H1 (cell line): ENCODE measurements at regions not wholly inside any gene's neighbourhood (a gene's known extent, or its start where the extent isn't known, plus 50 kb on each side); places are given as distances from the start of the nearest gene placed in this dataset.

Experiments
- CTCF ChIA-PET: fragments of 300-600 bp; sonication (Branson Sonifier 250); formaldehyde crosslinking; loops from one replicate; lab custom pipeline; 2021; ENCODE audit not compliant: partially characterized antibody; lab: Charles Lee
- POLR2A ChIA-PET: fragments of 300-600 bp; sonication (Branson Sonifier 250); formaldehyde crosslinking; loops from one replicate; lab custom pipeline; 2021; ENCODE audit warnings: inconsistent platforms; ENCODE audit not compliant: partially characterized antibody; lab: Charles Lee
- DNase-seq, 2 experiments: peaks; one replicate each; pipeline versions ENCODE4 v3.0.0 to v3.0.0-alpha.2; 2010 to 2022; ENCODE audit warnings: low spot score in 2 of 2, low read depth in 1 of 2, mixed read lengths in 1 of 2
- FAIRE-seq: peaks from 2 replicates; lab custom pipeline; 2011; peaks lifted over from hg19 to GRCh38; lab: Jason Lieb, UNC
- H2AFZ ChIP-seq: 2 replicates; pipeline ENCODE4 v1.8.1; 2012; ENCODE audit warnings: low read length, inconsistent platforms
- H2AK5ac ChIP-seq: 2 replicates; pipeline ENCODE4 v1.6.1; 2013; ENCODE audit warnings: low read depth, low read length
- H2BK120ac ChIP-seq: replicated peaks from 2 replicates; pipeline ENCODE3; 2013; ENCODE audit warnings: low read depth, low read length, inconsistent platforms
- H2BK12ac ChIP-seq: 2 replicates; pipeline ENCODE4 v1.6.1; 2013; ENCODE audit warnings: low read depth, low read length
- H2BK15ac ChIP-seq: 2 replicates; pipeline ENCODE4 v1.6.1; 2013; ENCODE audit warnings: low read length
- H2BK20ac ChIP-seq: 2 replicates; pipeline ENCODE4 v1.6.1; 2013; ENCODE audit warnings: low read length
- H2BK5ac ChIP-seq: 2 replicates; pipeline ENCODE4 v1.6.1; 2013; ENCODE audit warnings: low read depth, low read length
- H3K14ac ChIP-seq: 2 replicates; pipeline ENCODE4 v1.6.1; 2013; ENCODE audit warnings: inconsistent platforms; ENCODE audit not compliant: insufficient read length
- H3K18ac ChIP-seq: 2 replicates; pipeline ENCODE4 v1.6.1; 2013; ENCODE audit warnings: low read length; ENCODE audit errors: extremely low read depth
- H3K23ac ChIP-seq: 2 replicates; pipeline ENCODE4 v1.6.1; 2013; ENCODE audit warnings: inconsistent platforms; ENCODE audit not compliant: insufficient read length
- H3K23me2 ChIP-seq: 2 replicates; pipeline ENCODE4 v1.6.1; 2013; ENCODE audit warnings: low read depth, low read length
- H3K27ac ChIP-seq: 2 replicates; pipeline ENCODE4 v1.6.1; 2011; ENCODE audit warnings: low read depth, low read length, inconsistent platforms
- H3K27me3 ChIP-seq, 4 experiments: replicated peaks in 1 of 4; 1 replicate in 1 of 4; 2 replicates in 3 of 4; pipeline versions ENCODE4 v1.6.1 to v1.8.1; 2011 to 2013; ENCODE audit warnings: low read length in 3 of 4, mild to moderate bottlenecking in 3 of 4, inconsistent platforms in 2 of 4, mixed read lengths in 2 of 4, moderate library complexity in 1 of 4; ENCODE audit not compliant: control insufficient read depth in 3 of 4, insufficient read depth in 3 of 4; ENCODE audit errors: extremely low read depth in 1 of 4
- H3K36me3 ChIP-seq, 4 experiments: 2 replicates each; pipeline versions ENCODE4 v1.6.1 to v1.8.1; 2011 to 2013; ENCODE audit warnings: mild to moderate bottlenecking in 4 of 4, low read length in 3 of 4, moderate library complexity in 2 of 4, control low read depth in 1 of 4, inconsistent platforms in 1 of 4; ENCODE audit not compliant: insufficient read depth in 4 of 4, control insufficient read depth in 2 of 4
- H3K4ac ChIP-seq: replicated peaks from 2 replicates; pipeline ENCODE3; 2013; ENCODE audit warnings: low read length, low read depth, mixed read lengths, inconsistent platforms; ENCODE audit not compliant: insufficient read length
- H3K4me1 ChIP-seq, 4 experiments: replicated peaks in 1 of 4; 1 replicate in 1 of 4; 2 replicates in 3 of 4; pipeline versions ENCODE4 v1.6.1 to v1.8.1; 2011 to 2013; ENCODE audit warnings: low read length in 3 of 4, inconsistent platforms in 2 of 4, mixed read lengths in 1 of 4; ENCODE audit not compliant: insufficient read depth in 4 of 4, control insufficient read depth in 3 of 4
- H3K4me2 ChIP-seq, 2 experiments: 2 replicates each; pipeline versions ENCODE4 v1.6.1 to v1.8.1; 2011 to 2013; ENCODE audit warnings: low read depth in 2 of 2, low read length in 2 of 2, control low read depth in 1 of 2, inconsistent platforms in 1 of 2, mild to moderate bottlenecking in 1 of 2; ENCODE audit not compliant: insufficient read depth in 1 of 2
- H3K4me3 ChIP-seq, 4 experiments: fragments of 200-600, 300-600 bp in 1 of 4; sonication (generic), shearing (Covaris generic), sonication (Bioruptor Twin) in 1 of 4; 2 replicates each; pipeline versions ENCODE4 v1.5.1 to v1.8.1; 2011 to 2016; ENCODE audit warnings: low read length in 4 of 4, low read depth in 3 of 4, control low read depth in 2 of 4, inconsistent platforms in 2 of 4, mild to moderate bottlenecking in 2 of 4, mixed read lengths in 1 of 4, moderate library complexity in 1 of 4; ENCODE audit not compliant: insufficient read depth in 2 of 4; ENCODE audit errors: extremely low read depth in 1 of 4
- H3K56ac ChIP-seq: replicated peaks from 2 replicates; pipeline ENCODE3; 2013; ENCODE audit warnings: low read depth, mild to moderate bottlenecking, mixed read lengths, low read length, inconsistent platforms; ENCODE audit not compliant: insufficient read length
- H3K79me1 ChIP-seq: 2 replicates; pipeline ENCODE4 v1.6.1; 2013; ENCODE audit warnings: low read depth, low read length, control low read depth
- H3K79me2 ChIP-seq, 2 experiments: 2 replicates each; pipeline versions ENCODE4 v1.6.1 to v1.8.1; 2012 to 2013; ENCODE audit warnings: low read length in 2 of 2, mild to moderate bottlenecking in 2 of 2, inconsistent platforms in 1 of 2; ENCODE audit not compliant: insufficient read depth in 2 of 2, control insufficient read depth in 1 of 2
- H3K9ac ChIP-seq, 4 experiments: replicated peaks in 1 of 4; 1 replicate in 1 of 4; 2 replicates in 3 of 4; pipeline versions ENCODE4 v1.6.1 to v1.8.1; 2011 to 2013; ENCODE audit warnings: low read depth in 3 of 4, low read length in 3 of 4, control low read depth in 2 of 4, mild to moderate bottlenecking in 2 of 4, moderate library complexity in 2 of 4, inconsistent platforms in 1 of 4; ENCODE audit errors: extremely low read depth in 1 of 4
- H3K9me3 ChIP-seq, 2 experiments: 2 replicates each; pipeline versions ENCODE4 v1.6.1 to v1.8.1; 2012 to 2013; ENCODE audit warnings: mild to moderate bottlenecking in 2 of 2, moderate library complexity in 2 of 2, control low read depth in 1 of 2, inconsistent platforms in 1 of 2, low read depth in 1 of 2, low read length in 1 of 2, mixed read lengths in 1 of 2; ENCODE audit not compliant: insufficient read depth in 2 of 2
- H4K20me1 ChIP-seq, 2 experiments: replicated peaks in 1 of 2; 2 replicates each; pipeline versions ENCODE3 to v1.8.1; 2011 to 2013; ENCODE audit warnings: inconsistent platforms in 2 of 2, low read length in 2 of 2, mild to moderate bottlenecking in 1 of 2; ENCODE audit not compliant: insufficient read depth in 2 of 2, control insufficient read depth in 1 of 2
- H4K5ac ChIP-seq: 2 replicates; pipeline ENCODE4 v1.6.1; 2013; ENCODE audit warnings: low read length, low read depth, mixed read lengths, inconsistent platforms; ENCODE audit not compliant: insufficient read length
- H4K8ac ChIP-seq: 2 replicates; pipeline ENCODE4 v1.8.0; 2013; ENCODE audit warnings: mild to moderate bottlenecking, moderate library complexity, low read length, inconsistent platforms; ENCODE audit not compliant: insufficient read depth; ENCODE audit errors: extremely low read depth
- H4K91ac ChIP-seq: replicated peaks from 2 replicates; pipeline ENCODE3; 2013; ENCODE audit warnings: low read length, mixed read lengths, inconsistent platforms; ENCODE audit not compliant: insufficient read length
- ATF2 ChIP-seq: IDR thresholded peaks from 2 replicates; pipeline ENCODE4 v1.6.1; 2012; ENCODE audit warnings: low read length, inconsistent platforms
- BRCA1 ChIP-seq: IDR thresholded peaks from 2 replicates; pipeline ENCODE4 v1.6.1; 2012; ENCODE audit warnings: low read depth, low read length, improper control_type of control experiment
- CBX8 ChIP-seq: fragments of 300-800, 300-1000 bp; sonication (generic); IDR thresholded peaks from 2 replicates; pipeline ENCODE4 v1.7.1; 2016; ENCODE audit warnings: low read depth, low read length, borderline replicate concordance
- CEBPB ChIP-seq: IDR thresholded peaks from 2 replicates; pipeline ENCODE4 v1.6.1; 2012; ENCODE audit warnings: low read depth, low read length
- NRF1 ChIP-seq: IDR thresholded peaks from 2 replicates; pipeline ENCODE4 v1.6.1; 2011; ENCODE audit warnings: mild to moderate bottlenecking, low read depth, low read length, improper control_type of control experiment
- RBBP5 ChIP-seq: IDR thresholded peaks from 2 replicates; pipeline ENCODE4 v1.7.1; 2012; ENCODE audit warnings: low read depth, mild to moderate bottlenecking, inconsistent platforms, low read length, moderate library complexity, borderline replicate concordance
- TAF1 ChIP-seq: IDR thresholded peaks from 2 replicates; pipeline ENCODE4 v1.6.1; 2011; ENCODE audit warnings: mild to moderate bottlenecking, low read depth, low read length
- YY1 ChIP-seq: IDR thresholded peaks from 2 replicates; pipeline ENCODE4 v1.6.1; 2011; ENCODE audit warnings: low read depth, mild to moderate bottlenecking, low read length

DNA sequence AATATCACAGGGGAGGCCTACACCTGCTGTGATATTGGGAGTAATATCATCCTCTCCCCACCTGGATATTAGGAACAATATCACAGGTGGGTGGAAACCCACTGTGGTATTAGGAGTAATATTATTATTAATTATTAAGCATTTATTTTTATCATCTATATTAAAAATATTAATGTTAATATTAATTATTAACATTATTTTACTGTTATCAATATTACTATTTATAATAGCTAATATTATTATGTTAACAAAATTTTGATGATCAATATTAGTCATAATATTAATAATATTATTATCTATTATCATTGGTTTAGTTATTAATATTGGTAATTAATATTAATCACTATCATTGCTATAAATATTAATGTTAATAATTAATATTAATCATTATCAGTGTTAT lies 161.1 kb upstream of the API5 start:
- no peak overlapping the region for H3K23ac ChIP-seq
- no peaks in the 10 kb centered on the region for H3K79me1 ChIP-seq
- no peak overlapping the region for H2AFZ ChIP-seq
- ChIA-PET CTCF (no interaction called here), POLR2A (no interaction called here)
- H2BK15ac ChIP-seq = no peak overlapping the region
- H3K4ac ChIP-seq = no peak overlapping the region
- FAIRE-seq (no peak), DNase-seq (no peak)
- no peak overlapping the region for H3K9ac ChIP-seq
- no peak overlapping the region for H3K4me3 ChIP-seq
- H3K27ac ChIP-seq = no peak overlapping the region
- no peaks in the 10 kb centered on the region for H3K36me3 ChIP-seq
- H3K9me3 ChIP-seq = peaks cover 0 to 8% of the 10 kb centered on the region in 2 experiments; a peak in 2 of 4 replicates
- H3K79me2 ChIP-seq = no peaks in the 10 kb centered on the region
- H4K20me1 ChIP-seq = no peaks in the 10 kb centered on the region
- H3K18ac ChIP-seq = no peak overlapping the region
- no peak overlapping the region for H2BK120ac ChIP-seq
- H3K56ac ChIP-seq = no peak overlapping the region
- H4K91ac ChIP-seq = no peak overlapping the region
- no peaks in the 10 kb centered on the region for H3K4me1 ChIP-seq
- H4K8ac ChIP-seq = no peak overlapping the region
- H2BK12ac ChIP-seq = no peak overlapping the region
- no peak overlapping the region for H2BK5ac ChIP-seq
- no peak overlapping the region for H3K14ac ChIP-seq
- no peak overlapping the region for H3K4me2 ChIP-seq
- no peak overlapping the region for H2BK20ac ChIP-seq
- no peak overlapping the region for H2AK5ac ChIP-seq
- no peaks in the 10 kb centered on the region for H3K23me2 ChIP-seq
- no peak overlapping the region for H4K5ac ChIP-seq
- H3K27me3 ChIP-seq = no peaks in the 10 kb centered on the region
- TF ChIP-seq CBX8 = no peak
- TF ChIP-seq BRCA1 = no peak
- no peak for TF ChIP-seq ATF2
- no peak for TF ChIP-seq YY1
- TF ChIP-seq CEBPB = no peak
- TF ChIP-seq NRF1 = no peak
- TF ChIP-seq RBBP5 = no peak
- no peak for TF ChIP-seq TAF1
